Neuronal stem cell (in vitro differentiated cells): ENCODE measurements at regions not wholly inside any gene's neighbourhood (a gene's known extent, or its start where the extent isn't known, plus 50 kb on each side); places are given as distances from the start of the nearest gene placed in this dataset.

Source experiments
- DNase-seq: peaks from one replicate; pipeline ENCODE4 v3.0.0-alpha.2; 2013; ENCODE audit warnings: low spot score
- H2AFZ ChIP-seq: one replicate; pipeline ENCODE4 v1.6.1; 2013; ENCODE audit warnings: mild to moderate bottlenecking, low read length, inconsistent platforms
- H2AK5ac ChIP-seq: 2 replicates; pipeline ENCODE4 v1.6.1; 2013; ENCODE audit warnings: low read depth, mild to moderate bottlenecking, inconsistent platforms, low read length, moderate library complexity, mixed read lengths
- H2BK120ac ChIP-seq: 2 replicates; pipeline ENCODE4 v1.6.1; 2013; ENCODE audit warnings: low read depth, mild to moderate bottlenecking, inconsistent platforms, low read length, moderate library complexity, mixed read lengths
- H2BK12ac ChIP-seq: one replicate; pipeline ENCODE4 v1.6.1; 2013; ENCODE audit warnings: low read length, inconsistent platforms
- H2BK15ac ChIP-seq: 2 replicates; pipeline ENCODE4 v1.6.1; 2013; ENCODE audit warnings: mild to moderate bottlenecking, low read length, inconsistent platforms, mixed read lengths
- H2BK5ac ChIP-seq: one replicate; pipeline ENCODE4 v1.6.1; 2013; ENCODE audit warnings: inconsistent platforms, mild to moderate bottlenecking, low read length, moderate library complexity
- H3K14ac ChIP-seq: one replicate; pipeline ENCODE4 v1.6.1; 2013; ENCODE audit warnings: low read length, inconsistent platforms
- H3K18ac ChIP-seq: 2 replicates; pipeline ENCODE4 v1.6.1; 2013; ENCODE audit warnings: low read length, inconsistent platforms
- H3K23ac ChIP-seq: 2 replicates; pipeline ENCODE4 v1.6.1; 2013; ENCODE audit warnings: low read depth, mild to moderate bottlenecking, mixed read lengths, low read length, inconsistent platforms; ENCODE audit not compliant: poor library complexity
- H3K27ac ChIP-seq: replicated peaks from 3 replicates; pipeline ENCODE4 v1.5.1; 2013; ENCODE audit warnings: low read length, inconsistent platforms
- H3K27me3 ChIP-seq, 3 experiments: 2 replicates each; pipeline ENCODE4 v1.6.1; 2013; ENCODE audit warnings: low read length in 3 of 3, mild to moderate bottlenecking in 2 of 3, inconsistent platforms in 1 of 3, low read depth in 1 of 3, mixed read lengths in 1 of 3, moderate library complexity in 1 of 3; ENCODE audit not compliant: control insufficient read depth in 3 of 3, insufficient read depth in 3 of 3
- H3K36me3 ChIP-seq, 2 donors: replicated peaks in 1 of 2; 2 replicates each; pipeline ENCODE4 v1.6.1; 2013; ENCODE audit warnings: low read length in 2 of 2; ENCODE audit not compliant: control insufficient read depth in 2 of 2, insufficient read depth in 2 of 2
- H3K4ac ChIP-seq: 2 replicates; pipeline ENCODE4 v1.6.1; 2013; ENCODE audit warnings: inconsistent platforms, mild to moderate bottlenecking, low read length, moderate library complexity
- H3K4me1 ChIP-seq, 2 donors: 1 replicate in 1 of 2; 2 replicates in 1 of 2; pipeline ENCODE4 v1.6.1; 2013; ENCODE audit warnings: low read length in 2 of 2, low read depth in 1 of 2; ENCODE audit not compliant: control insufficient read depth in 2 of 2, insufficient read depth in 1 of 2
- H3K4me2 ChIP-seq: one replicate; pipeline ENCODE4 v1.6.1; 2013; ENCODE audit warnings: mild to moderate bottlenecking, low read length, inconsistent platforms; ENCODE audit not compliant: insufficient read depth, poor library complexity, severe bottlenecking
- H3K4me3 ChIP-seq, 2 donors: 2 replicates each; pipeline ENCODE4 v1.5.1; 2013; ENCODE audit warnings: low read length in 2 of 2, mild to moderate bottlenecking in 2 of 2, inconsistent platforms in 1 of 2, moderate library complexity in 1 of 2
- H3K79me1 ChIP-seq: one replicate; pipeline ENCODE4 v1.6.1; 2013; ENCODE audit warnings: low read depth, mild to moderate bottlenecking, inconsistent platforms, low read length, moderate library complexity
- H3K9ac ChIP-seq: one replicate; pipeline ENCODE4 v1.6.1; 2013; ENCODE audit warnings: mild to moderate bottlenecking, low read depth, low read length, inconsistent platforms; ENCODE audit not compliant: poor library complexity
- H3K9me3 ChIP-seq, 2 donors: replicated peaks in 1 of 2; 2 replicates each; pipeline versions ENCODE3 to v1.6.1; 2013; ENCODE audit warnings: low read length in 2 of 2, mild to moderate bottlenecking in 2 of 2, inconsistent platforms in 1 of 2, low read depth in 1 of 2, mixed read lengths in 1 of 2, moderate library complexity in 1 of 2; ENCODE audit not compliant: control insufficient read depth in 2 of 2, insufficient read depth in 1 of 2
- H4K8ac ChIP-seq: one replicate; pipeline ENCODE4 v1.6.1; 2013; ENCODE audit warnings: low read depth, mild to moderate bottlenecking, inconsistent platforms, low read length, moderate library complexity
- H4K91ac ChIP-seq: one replicate; pipeline ENCODE4 v1.6.1; 2013; ENCODE audit warnings: low read length, low read depth, mild to moderate bottlenecking, inconsistent platforms; ENCODE audit not compliant: poor library complexity
- WGBS, 2 donors: extraction: QIAGEN DNeasy Blood & Tissue Kit; methylation state at CpG; one replicate each; pipeline ENCODE4 v1.1.7; 2013; ENCODE audit warnings: missing lambda C conversion rate in 2 of 2, mixed read lengths in 1 of 2; ENCODE audit not compliant: insufficient read length in 2 of 2, insufficient replicate concordance in 1 of 2; ENCODE audit errors: extremely low coverage in 2 of 2; 5-methylcytosine and 5-hydroxymethylcytosine counted together

DNA sequence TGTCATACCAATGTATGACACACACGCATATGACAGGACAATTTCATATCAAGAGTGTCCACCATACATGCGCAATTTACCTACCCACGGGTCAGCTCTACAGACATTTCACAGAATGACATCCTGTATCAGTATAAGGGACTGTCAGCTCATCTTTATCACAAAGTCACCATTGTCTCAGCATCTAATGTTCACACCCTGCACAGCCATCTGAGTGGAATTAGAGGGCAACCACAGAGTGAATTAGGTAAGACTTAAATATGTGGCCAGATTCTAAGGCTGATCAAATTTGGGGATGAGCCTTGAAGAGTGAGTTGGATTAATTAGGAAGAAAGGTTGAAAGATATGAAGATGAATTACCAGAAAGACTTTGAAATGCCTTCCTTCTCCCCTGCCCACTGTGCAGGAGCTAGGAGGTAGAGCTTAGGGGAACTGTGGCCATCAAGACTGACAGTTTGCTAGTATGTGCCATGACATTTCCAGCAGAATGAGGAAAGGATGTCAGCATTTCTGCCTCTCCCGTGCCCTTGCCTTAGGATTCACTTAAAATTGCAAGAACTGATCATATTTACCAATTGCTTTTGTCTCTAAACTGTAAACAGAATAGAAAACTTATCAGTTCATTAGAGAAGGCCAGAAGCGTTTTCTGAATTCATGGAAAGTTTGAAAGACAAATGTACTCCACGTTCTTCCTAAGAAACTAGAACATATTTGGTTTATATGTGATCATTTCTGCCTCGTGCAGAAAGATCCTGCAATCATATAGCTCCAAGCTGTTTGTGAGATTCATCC is 121.1 kb downstream of the DDX1 start:
- no peak overlapping the region for H3K4me2 ChIP-seq
- H3K27me3 ChIP-seq: no peaks in the 10 kb centered on the region
- no peak overlapping the region for H3K23ac ChIP-seq
- no peak overlapping the region for H2AFZ ChIP-seq
- H3K18ac ChIP-seq: no peak overlapping the region
- H2AK5ac ChIP-seq: no peak overlapping the region
- H3K14ac ChIP-seq: no peak overlapping the region
- H3K9ac ChIP-seq: no peak overlapping the region
- no peaks in the 10 kb centered on the region for H3K79me1 ChIP-seq
- no peak overlapping the region for H4K8ac ChIP-seq
- WGBS, 2 donors: no CpG with 5 or more reads among the region's 7 CpGs
- H3K4me3 ChIP-seq: no peak overlapping the region
- H2BK5ac ChIP-seq: no peak overlapping the region
- DNase-seq: no peak
- H2BK120ac ChIP-seq: no peak overlapping the region
- H3K9me3 ChIP-seq: peaks cover 0 to 2% of the 10 kb centered on the region in 2 donors
- no peak overlapping the region for H3K4ac ChIP-seq
- H2BK15ac ChIP-seq: no peak overlapping the region
- H3K27ac ChIP-seq: no peak overlapping the region
- H3K36me3 ChIP-seq: no peaks in the 10 kb centered on the region
- H4K91ac ChIP-seq: no peak overlapping the region
- no peak overlapping the region for H2BK12ac ChIP-seq
- peaks cover 2 to 5% of the 10 kb centered on the region in 2 donors for H3K4me1 ChIP-seq

- Histone ChIP-seq H4K8ac (no peak overlapping the region), H3K23ac (no peak overlapping the region), H3K14ac (no peak overlapping the region), H3K4me1 (peaks cover under 1 to 5% of the 10 kb centered on the region in 2 donors), H2BK5ac (no peak overlapping the region), H3K9me3 (peaks cover 0 to 2% of the 10 kb centered on the region in 2 donors), H3K18ac (no peak overlapping the region), H2BK12ac (no peak overlapping the region), H2AK5ac (no peak overlapping the region), H3K79me1 (no peaks in the 10 kb centered on the region), H3K9ac (no peak overlapping the region), H4K91ac (no peak overlapping the region), H2BK120ac (no peak overlapping the region), H2AFZ (no peak overlapping the region), H3K4me3 (no peak overlapping the region), H3K4ac (no peak overlapping the region), H3K36me3 (no peaks in the 10 kb centered on the region), H3K27me3 (no peaks in the 10 kb centered on the region), H3K4me2 (no peak overlapping the region), H3K27ac (no peak overlapping the region), H2BK15ac (no peak overlapping the region)
- DNase-seq: no peak
- WGBS, 2 donors: no CpG with 5 or more reads among the region's 4 CpGs
Observed at GRCh38 chr2:15713475-15713874, 121.8 kb downstream of the DDX1 start.

GRCh38 chr2:15714002-15714401 is 122.3 kb downstream of the DDX1 start:
- no peak overlapping the region for H2BK12ac ChIP-seq
- H3K4me3 ChIP-seq: no peak overlapping the region
- H2BK5ac ChIP-seq: no peak overlapping the region
- H2BK120ac ChIP-seq: no peak overlapping the region
- H2AFZ ChIP-seq: no peak overlapping the region
- H3K14ac ChIP-seq: no peak overlapping the region
- no peak overlapping the region for H3K4me2 ChIP-seq
- H3K27ac ChIP-seq: no peak overlapping the region
- H3K18ac ChIP-seq: no peak overlapping the region
- no peaks in the 10 kb centered on the region for H3K79me1 ChIP-seq
- no peak overlapping the region for H4K91ac ChIP-seq
- no CpG with 5 or more reads among the region's 5 CpGs for WGBS, 2 donors
- no peak overlapping the region for H4K8ac ChIP-seq
- DNase-seq: no peak
- peaks cover 0 to 2% of the 10 kb centered on the region in 2 donors for H3K9me3 ChIP-seq
- H2BK15ac ChIP-seq: no peak overlapping the region
- H3K27me3 ChIP-seq: no peaks in the 10 kb centered on the region
- H3K4me1 ChIP-seq: peaks cover 0 to 3% of the 10 kb centered on the region in 2 donors
- no peak overlapping the region for H3K9ac ChIP-seq
- H3K36me3 ChIP-seq: no peaks in the 10 kb centered on the region
- no peak overlapping the region for H3K23ac ChIP-seq
- no peak overlapping the region for H2AK5ac ChIP-seq
- H3K4ac ChIP-seq: no peak overlapping the region

DNA sequence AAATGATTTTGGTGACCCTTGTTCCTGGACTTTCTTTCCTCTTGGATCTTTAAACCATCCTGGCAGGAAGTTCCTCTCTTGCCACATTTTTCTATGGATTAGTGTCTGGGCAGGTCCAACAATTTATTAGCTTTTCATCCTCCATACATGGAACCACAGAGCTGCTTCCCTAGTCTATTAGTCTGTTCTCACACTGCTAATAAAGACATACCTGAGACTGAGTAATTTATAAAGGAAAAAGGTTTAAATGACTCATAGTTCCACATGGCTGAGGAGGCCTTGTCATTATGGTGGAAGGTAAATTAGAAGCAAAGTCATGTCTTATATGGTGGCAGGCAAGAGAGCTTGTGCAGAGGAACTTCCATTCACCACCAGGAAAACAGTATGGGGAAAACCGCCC is 122.9 kb downstream of the DDX1 start:
- Histone ChIP-seq H3K18ac (no peak overlapping the region), H2AK5ac (no peak overlapping the region), H2BK5ac (no peak overlapping the region)

More for the DNA sequence above, 122.9 kb downstream of the DDX1 start:
- Histone ChIP-seq H3K4me3 (no peak overlapping the region), H3K4me2 (no peak overlapping the region), H2AFZ (no peak overlapping the region), H3K4me1 (peaks cover 0 to 2% of the 10 kb centered on the region in 2 donors), H3K27me3 (no peaks in the 10 kb centered on the region), H3K36me3 (no peaks in the 10 kb centered on the region), H2BK120ac (no peak overlapping the region), H2BK12ac (no peak overlapping the region), H3K27ac (no peak overlapping the region), H3K9ac (no peak overlapping the region), H4K8ac (no peak overlapping the region), H4K91ac (no peak overlapping the region), H3K23ac (no peak overlapping the region), H2BK15ac (no peak overlapping the region), H3K4ac (no peak overlapping the region), H3K14ac (no peak overlapping the region), H3K79me1 (no peaks in the 10 kb centered on the region), H3K9me3 (peaks cover 0 to 3% of the 10 kb centered on the region in 2 donors)
- DNase-seq: no peak
- no CpG with 5 or more reads among the region's 1 CpG for WGBS, 2 donors
